DND-41 (cell line): ENCODE measurements at regions not wholly inside any gene's neighbourhood (a gene's known extent, or its start where the extent isn't known, plus 50 kb on each side); places are given as distances from the start of the nearest gene placed in this dataset.

Experiments used
- ATAC-seq: fragments of 200-7000 bp; cut with Tn5 transposase; 3 replicates; pipeline ENCODE4 v1.9.1; 2021; ENCODE audit warnings: low read depth; ENCODE audit not compliant: insufficient read depth
- DNase-seq: peaks from one replicate; pipeline ENCODE4 v3.0.0-alpha.2; 2020
- H2AFZ ChIP-seq: 2 replicates; pipeline ENCODE4 v1.6.0; 2012; ENCODE audit warnings: low read depth, low read length
- H3K27ac ChIP-seq: 2 replicates; pipeline ENCODE4 v1.5.1; 2012; ENCODE audit warnings: low read length, inconsistent platforms
- H3K27me3 ChIP-seq: fragments of 200-600 bp; sonication (generic); 2 replicates; pipeline ENCODE4 v1.6.0; 2012; ENCODE audit warnings: low read length, mild to moderate bottlenecking, inconsistent platforms; ENCODE audit not compliant: insufficient read depth, poor library complexity
- H3K36me3 ChIP-seq: 2 replicates; pipeline ENCODE4 v1.5.1; 2012; ENCODE audit warnings: low read length, inconsistent platforms; ENCODE audit not compliant: insufficient read depth
- H3K4me1 ChIP-seq: 2 replicates; pipeline ENCODE4 v1.5.1; 2012; ENCODE audit warnings: mild to moderate bottlenecking, low read length; ENCODE audit not compliant: insufficient read depth
- H3K4me2 ChIP-seq: 2 replicates; pipeline ENCODE4 v1.6.0; 2012; ENCODE audit warnings: mild to moderate bottlenecking, moderate library complexity, low read length, inconsistent platforms; ENCODE audit not compliant: insufficient read depth
- H3K4me3 ChIP-seq, 2 experiments: fragments of 200-600 bp in 1 of 2; shearing (Covaris generic) in 1 of 2; 2 replicates each; pipeline ENCODE4 v1.5.1; 2012 to 2016; ENCODE audit warnings: inconsistent platforms in 2 of 2, low read length in 2 of 2, mild to moderate bottlenecking in 2 of 2, low read depth in 1 of 2, moderate library complexity in 1 of 2
- H3K79me2 ChIP-seq: 2 replicates; pipeline ENCODE4 v1.6.0; 2012; ENCODE audit warnings: low read length, inconsistent platforms; ENCODE audit not compliant: insufficient read depth
- H3K9ac ChIP-seq: 2 replicates; pipeline ENCODE4 v1.6.0; 2012; ENCODE audit warnings: low read depth, mild to moderate bottlenecking, inconsistent platforms, low read length, moderate library complexity
- H3K9me3 ChIP-seq: 2 replicates; pipeline ENCODE4 v1.5.1; 2012; ENCODE audit warnings: low read length, moderate library complexity, mild to moderate bottlenecking, inconsistent platforms; ENCODE audit not compliant: insufficient read depth, severe bottlenecking
- H4K20me1 ChIP-seq: 2 replicates; pipeline ENCODE4 v1.6.0; 2012; ENCODE audit warnings: low read length; ENCODE audit not compliant: insufficient read depth
- CTCF ChIP-seq: IDR thresholded peaks from 2 replicates; pipeline ENCODE4 v1.5.1; 2012; ENCODE audit warnings: borderline replicate concordance, low read length, moderate library complexity, mild to moderate bottlenecking; ENCODE audit not compliant: poor library complexity, severe bottlenecking; ENCODE audit errors: extremely low read depth
- EZH2 ChIP-seq: IDR thresholded peaks from 3 replicates; pipeline ENCODE4 v1.6.1; 2012; ENCODE audit warnings: borderline replicate concordance, low read depth, mild to moderate bottlenecking, moderate library complexity, low read length, inconsistent platforms; ENCODE audit not compliant: severe bottlenecking

- H3K79me2 ChIP-seq = no peaks in the 10 kb centered on the region
- H3K27me3 ChIP-seq = no peaks in the 10 kb centered on the region
- H4K20me1 ChIP-seq = no peaks in the 10 kb centered on the region
- H3K9me3 ChIP-seq = peaks cover 6% of the 10 kb centered on the region
- ATAC-seq (no peak), DNase-seq (no peak)
- no peak overlapping the region for H2AFZ ChIP-seq
- TF ChIP-seq EZH2 = no peak
- no peak for TF ChIP-seq CTCF
- no peaks in the 10 kb centered on the region for H3K4me1 ChIP-seq
- H3K4me3 ChIP-seq = no peak overlapping the region
- H3K27ac ChIP-seq = no peak overlapping the region
- no peaks in the 10 kb centered on the region for H3K36me3 ChIP-seq
- no peak overlapping the region for H3K4me2 ChIP-seq
- H3K9ac ChIP-seq = no peak overlapping the region
Observed at GRCh38 chr7:153385502-153385901, 626.0 kb downstream of the ACTR3B start.

GRCh38 chr7:153386556-153386955, 627.0 kb downstream of the ACTR3B start:
- H2AFZ ChIP-seq = no peak overlapping the region
- TF ChIP-seq EZH2 (no peak), CTCF (no peak)
- H3K9me3 ChIP-seq = peaks cover 12% of the 10 kb centered on the region
- DNase-seq = no peak
- H3K4me1 ChIP-seq = no peaks in the 10 kb centered on the region
- H3K9ac ChIP-seq = no peak overlapping the region
- no peaks in the 10 kb centered on the region for H3K79me2 ChIP-seq
- no peak overlapping the region for H3K27ac ChIP-seq
- H4K20me1 ChIP-seq = no peaks in the 10 kb centered on the region
- ATAC-seq = no peak
- no peaks in the 10 kb centered on the region for H3K36me3 ChIP-seq
- no peak overlapping the region for H3K4me2 ChIP-seq
- H3K4me3 ChIP-seq = no peak overlapping the region
- H3K27me3 ChIP-seq = no peaks in the 10 kb centered on the region

- H3K4me1 ChIP-seq = no peaks in the 10 kb centered on the region
- no peak overlapping the region for H3K9ac ChIP-seq
- DNase-seq (no peak), ATAC-seq (no peak)
- no peaks in the 10 kb centered on the region for H3K36me3 ChIP-seq
- H2AFZ ChIP-seq = no peak overlapping the region
- no peak overlapping the region for H3K4me3 ChIP-seq
- H4K20me1 ChIP-seq = no peaks in the 10 kb centered on the region
- no peak overlapping the region for H3K27ac ChIP-seq
- H3K4me2 ChIP-seq = no peak overlapping the region
- H3K9me3 ChIP-seq = peaks cover 24% of the 10 kb centered on the region
- no peaks in the 10 kb centered on the region for H3K27me3 ChIP-seq
- TF ChIP-seq CTCF (no peak), EZH2 (no peak)
- H3K79me2 ChIP-seq = no peaks in the 10 kb centered on the region
Observed at GRCh38 chr7:153388611-153389010, 629.1 kb downstream of the ACTR3B start.

GRCh38 chr7:153389261-153389660, 629.7 kb downstream of the ACTR3B start:
- no peak for DNase-seq
- ATAC-seq = no peak
- no peaks in the 10 kb centered on the region for H3K27me3 ChIP-seq
- H3K9me3 ChIP-seq = peaks cover 27% of the 10 kb centered on the region
- no peaks in the 10 kb centered on the region for H3K4me1 ChIP-seq
- no peak overlapping the region for H3K27ac ChIP-seq
- H2AFZ ChIP-seq = no peak overlapping the region
- no peaks in the 10 kb centered on the region for H3K79me2 ChIP-seq
- TF ChIP-seq CTCF (no peak), EZH2 (no peak)
- no peak overlapping the region for H3K9ac ChIP-seq
- no peaks in the 10 kb centered on the region for H4K20me1 ChIP-seq
- no peak overlapping the region for H3K4me2 ChIP-seq
- no peak overlapping the region for H3K4me3 ChIP-seq
- no peaks in the 10 kb centered on the region for H3K36me3 ChIP-seq
